Gastroesophageal sphincter (tissue), 4 donors: ENCODE measurements at regions not wholly inside any gene's neighbourhood (a gene's known extent, or its start where the extent isn't known, plus 50 kb on each side); places are given as distances from the start of the nearest gene placed in this dataset.

Experiments
- ATAC-seq: fragments of 150-250 bp; one replicate; pipeline ENCODE4 v1.9.1; 2016; ENCODE audit warnings: mild to moderate bottlenecking, moderate library complexity
- H3K27ac ChIP-seq, 4 donors: fragments of 200-600 bp; sonication (generic) in 3 of 4; 1 replicate in 3 of 4; 2 replicates in 1 of 4; pipeline ENCODE4 v1.5.1; 2016 to 2019
- H3K27me3 ChIP-seq: fragments of 200-600 bp; sonication (generic); one replicate; pipeline ENCODE4 v1.5.1; 2019
- H3K36me3 ChIP-seq, 2 donors: fragments of 200-600 bp; sonication (generic); one replicate each; pipeline ENCODE4 v1.5.1; 2019; ENCODE audit warnings: control low read depth in 1 of 2
- H3K4me1 ChIP-seq, 3 donors: fragments of 200-600 bp; sonication (generic); 1 replicate in 2 of 3; 2 replicates in 1 of 3; pipeline ENCODE4 v1.5.1; 2016 to 2019; ENCODE audit warnings: control low read depth in 2 of 3
- H3K4me3 ChIP-seq, 2 donors: fragments of 200-600 bp; sonication (generic); one replicate each; pipeline ENCODE4 v1.5.1; 2019; ENCODE audit warnings: mild to moderate bottlenecking in 1 of 2, moderate library complexity in 1 of 2
- H3K9me3 ChIP-seq, 3 donors: fragments of 200-600 bp; sonication (generic); one replicate each; pipeline ENCODE4 v1.5.1; 2017 to 2019; ENCODE audit warnings: control low read depth in 2 of 3
- EP300 ChIP-seq: sonication (generic); formaldehyde crosslinking; IDR thresholded peaks from one replicate; pipeline ENCODE4 v1.6.1; 2017; ENCODE audit warnings: antibody characterized with exemption, mild to moderate bottlenecking
- POLR2A ChIP-seq, 2 donors: fragments of 450-650 bp; IDR thresholded peaks; one replicate each; pipeline ENCODE4 v1.6.1; 2017; ENCODE audit warnings: antibody characterized with exemption in 2 of 2, mild to moderate bottlenecking in 2 of 2, moderate library complexity in 1 of 2
- POLR2AphosphoS5 ChIP-seq: sonication (generic); formaldehyde crosslinking; IDR thresholded peaks from one replicate; pipeline ENCODE4 v1.6.1; 2017; ENCODE audit warnings: antibody characterized with exemption
- WGBS, 2 donors: methylation state at CpG; one replicate each; pipeline ENCODE4 v1.1.5; 2018; ENCODE audit warnings: low coverage in 1 of 2; 5-methylcytosine and 5-hydroxymethylcytosine counted together
- TF ChIP-seq, protein P1 (sequence below), 4 experiments: fragments of 200-600 bp in 2 of 4; fragments of 450-650 bp in 2 of 4; sonication (generic) in 1 of 4; IDR thresholded peaks; one replicate each; pipeline ENCODE4 v1.5.1; 2017 to 2019; ENCODE audit warnings: antibody characterized with exemption in 4 of 4, mild to moderate bottlenecking in 2 of 4, moderate library complexity in 2 of 4

DNA sequence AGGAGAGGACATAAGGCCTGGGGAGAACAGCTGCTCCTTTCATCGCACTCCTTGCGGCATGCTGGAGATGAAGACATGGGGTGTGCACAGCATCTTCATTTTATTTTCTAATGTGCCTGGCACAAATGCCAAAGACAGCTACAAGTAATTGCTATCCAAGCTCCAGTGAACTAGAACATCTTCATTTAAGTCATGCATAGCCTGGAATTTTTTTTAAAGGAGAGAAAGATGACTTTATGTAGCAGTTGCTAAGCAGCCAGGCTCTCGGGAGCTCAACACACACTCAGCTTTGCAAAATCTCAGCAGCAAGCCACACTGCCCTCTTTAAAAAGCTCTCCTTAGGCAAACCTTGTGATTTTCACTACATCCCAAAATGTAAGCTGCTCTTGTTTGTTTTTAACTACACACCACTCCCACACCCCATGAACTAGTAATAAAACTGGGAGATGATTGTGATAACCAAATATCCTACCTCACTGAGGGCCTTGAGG, 164.5 kb upstream of the POU2AF2 start:
- Histone ChIP-seq H3K27me3 (no peaks in the 10 kb centered on the region), H3K4me3 (no peak overlapping the region), H3K27ac (no peak overlapping the region), H3K36me3 (no peaks in the 10 kb centered on the region), H3K9me3 (no peaks in the 10 kb centered on the region), H3K4me1 (peaks cover 0 to 3% (median 2%) of the 10 kb centered on the region in 3 donors)
- no peak for ATAC-seq
- WGBS, 2 donors, result 47 to 62% methylated on average over 2 to 3 of the region's 3 CpGs
- TF ChIP-seq POLR2AphosphoS5, result no peak
- TF ChIP-seq, protein P1, sequence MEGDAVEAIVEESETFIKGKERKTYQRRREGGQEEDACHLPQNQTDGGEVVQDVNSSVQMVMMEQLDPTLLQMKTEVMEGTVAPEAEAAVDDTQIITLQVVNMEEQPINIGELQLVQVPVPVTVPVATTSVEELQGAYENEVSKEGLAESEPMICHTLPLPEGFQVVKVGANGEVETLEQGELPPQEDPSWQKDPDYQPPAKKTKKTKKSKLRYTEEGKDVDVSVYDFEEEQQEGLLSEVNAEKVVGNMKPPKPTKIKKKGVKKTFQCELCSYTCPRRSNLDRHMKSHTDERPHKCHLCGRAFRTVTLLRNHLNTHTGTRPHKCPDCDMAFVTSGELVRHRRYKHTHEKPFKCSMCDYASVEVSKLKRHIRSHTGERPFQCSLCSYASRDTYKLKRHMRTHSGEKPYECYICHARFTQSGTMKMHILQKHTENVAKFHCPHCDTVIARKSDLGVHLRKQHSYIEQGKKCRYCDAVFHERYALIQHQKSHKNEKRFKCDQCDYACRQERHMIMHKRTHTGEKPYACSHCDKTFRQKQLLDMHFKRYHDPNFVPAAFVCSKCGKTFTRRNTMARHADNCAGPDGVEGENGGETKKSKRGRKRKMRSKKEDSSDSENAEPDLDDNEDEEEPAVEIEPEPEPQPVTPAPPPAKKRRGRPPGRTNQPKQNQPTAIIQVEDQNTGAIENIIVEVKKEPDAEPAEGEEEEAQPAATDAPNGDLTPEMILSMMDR (IDR thresholded peaks at IDR 0.05), result no peak
- TF ChIP-seq POLR2A (IDR thresholded peaks at IDR 0.05), result no peak
- no peak for TF ChIP-seq EP300

DNA sequence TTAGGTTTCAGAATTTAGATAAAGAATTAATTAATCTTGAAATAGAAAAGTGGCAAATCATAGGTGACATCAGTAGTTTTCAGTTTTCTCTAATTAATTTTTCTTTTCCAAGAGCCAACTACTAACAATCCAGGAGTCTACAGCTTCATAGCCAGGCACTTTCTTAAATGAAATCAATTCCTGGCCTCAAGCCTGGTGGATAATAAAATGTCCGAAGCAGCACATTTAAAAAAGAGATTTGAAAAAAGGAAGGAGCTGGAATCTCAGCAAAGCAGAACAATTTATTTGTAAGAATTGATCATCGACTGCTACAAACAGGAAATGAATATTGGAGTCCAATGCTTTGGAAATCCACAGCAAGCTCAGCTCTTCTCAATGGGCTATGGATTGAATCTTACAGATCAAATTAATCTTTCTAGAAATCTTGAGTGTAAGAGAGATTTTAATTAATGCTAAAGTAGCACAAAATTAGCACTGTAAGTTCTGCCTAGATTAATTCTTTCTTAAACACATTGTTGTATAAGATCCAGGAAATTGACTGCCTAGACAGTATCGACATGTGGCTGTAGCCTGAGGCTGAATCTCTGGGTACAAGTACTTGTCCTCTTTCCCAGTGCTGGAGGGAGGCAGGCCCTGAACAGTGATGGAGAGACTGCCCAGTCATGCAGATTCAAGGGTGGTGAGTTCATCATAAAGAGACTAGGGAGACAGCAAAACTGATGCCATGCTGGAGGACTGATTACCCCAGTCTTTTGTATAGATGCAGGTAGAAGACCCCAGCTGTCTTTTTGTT, 167.8 kb upstream of the POU2AF2 start:
- peaks cover 0 to 3% (median 2%) of the 10 kb centered on the region in 3 donors for H3K4me1 ChIP-seq
- no peaks in the 10 kb centered on the region for H3K9me3 ChIP-seq
- no peak for ATAC-seq
- H3K36me3 ChIP-seq, result no peaks in the 10 kb centered on the region
- H3K4me3 ChIP-seq, result no peak overlapping the region
- no peak overlapping the region for H3K27ac ChIP-seq
- TF ChIP-seq, protein P1 (IDR thresholded peaks at IDR 0.05), result no peak
- TF ChIP-seq POLR2A (IDR thresholded peaks at IDR 0.05) (no peak), POLR2AphosphoS5 (no peak), EP300 (no peak)
- WGBS, 2 donors, result 50 to 79% methylated on average over 3 of the region's 3 CpGs
- no peaks in the 10 kb centered on the region for H3K27me3 ChIP-seq

DNA sequence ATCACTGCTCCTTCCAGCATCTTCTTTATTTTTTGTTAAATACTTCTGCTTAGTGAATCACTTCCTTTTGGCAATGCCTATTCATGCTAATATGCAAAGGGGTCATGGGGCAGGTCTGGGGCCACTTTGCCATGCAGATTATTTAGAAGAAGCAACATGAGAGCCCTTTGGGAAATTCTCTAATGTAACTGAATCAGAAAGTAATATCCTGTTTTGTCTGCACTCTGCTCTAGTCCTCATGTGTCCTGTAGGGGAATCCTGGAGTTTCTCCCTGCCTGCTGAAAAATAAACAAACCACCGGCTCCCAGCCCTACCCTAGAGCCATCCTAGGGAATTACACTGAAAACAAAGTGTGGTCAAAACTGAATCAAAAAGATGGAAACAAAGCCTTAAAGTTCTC, 176.5 kb upstream of the POU2AF2 start:
- H3K36me3 ChIP-seq, result no peaks in the 10 kb centered on the region
- H3K27ac ChIP-seq, result no peak overlapping the region
- no peaks in the 10 kb centered on the region for H3K27me3 ChIP-seq
- no peak for ATAC-seq
- H3K4me3 ChIP-seq, result no peak overlapping the region
- H3K4me1 ChIP-seq, result peaks cover 0 to 4% (median 0%) of the 10 kb centered on the region in 3 donors
- WGBS, 2 donors, result 29% methylated on average over 1 of the region's 1 CpG; no CpG with 5 or more reads in 1 of the 2 donors
- TF ChIP-seq POLR2A (IDR thresholded peaks at IDR 0.05) (no peak), EP300 (no peak), POLR2AphosphoS5 (no peak)
- TF ChIP-seq, protein P1 (IDR thresholded peaks at IDR 0.05), result no peak
- peaks cover 0 to 14% (median 0%) of the 10 kb centered on the region in 3 donors for H3K9me3 ChIP-seq

DNA sequence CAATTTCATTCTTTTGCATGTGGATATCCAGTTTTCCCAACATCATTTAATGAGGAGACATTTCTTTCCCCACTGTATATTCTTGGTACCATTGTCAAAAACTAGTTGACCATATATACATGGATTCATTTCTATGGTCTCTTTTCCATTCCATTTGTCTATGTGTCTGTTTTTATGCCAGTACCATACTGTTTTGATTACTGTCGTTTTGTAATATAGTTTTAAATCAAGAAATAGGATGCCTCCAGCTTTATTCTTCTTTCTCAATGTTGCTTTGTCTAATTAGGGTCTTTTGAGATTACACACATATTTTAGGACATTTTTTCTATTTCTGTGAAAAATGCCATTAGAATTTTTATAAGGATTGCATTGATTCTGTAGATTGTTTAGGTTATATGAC, 177.5 kb upstream of the POU2AF2 start:
- Histone ChIP-seq H3K4me1 (peaks cover 0 to 10% (median 0%) of the 10 kb centered on the region in 3 donors), H3K9me3 (peaks cover 0 to 14% (median 0%) of the 10 kb centered on the region in 3 donors), H3K36me3 (no peaks in the 10 kb centered on the region), H3K27me3 (no peaks in the 10 kb centered on the region), H3K27ac (no peak overlapping the region), H3K4me3 (no peak overlapping the region)
- WGBS, 2 donors, result 86 to 100% methylated on average over 1 of the region's 1 CpG
- ATAC-seq, result no peak
- TF ChIP-seq POLR2A (IDR thresholded peaks at IDR 0.05) (no peak), EP300 (no peak), POLR2AphosphoS5 (no peak)
- TF ChIP-seq, protein P1 (IDR thresholded peaks at IDR 0.05), result no peak

DNA sequence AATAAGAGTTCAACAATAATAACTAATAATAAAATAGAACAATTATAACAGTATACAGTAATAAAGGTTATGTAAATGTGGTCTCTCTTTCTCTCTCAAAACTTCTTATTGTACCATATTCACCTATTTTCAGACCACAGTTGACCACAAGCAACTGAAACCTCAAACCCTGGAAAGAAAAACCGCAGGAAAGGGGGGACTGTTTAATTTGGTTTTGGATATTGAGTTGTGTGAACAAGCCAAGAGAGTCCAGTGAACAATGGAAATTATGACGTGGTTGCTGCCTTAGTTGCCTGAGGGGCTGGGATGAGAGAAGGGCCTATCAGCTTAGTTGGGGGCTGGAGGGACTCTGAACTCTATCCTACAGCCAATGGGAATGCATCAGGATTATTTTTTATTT, 178.7 kb upstream of the POU2AF2 start:
- 61 to 71% methylated on average over 1 to 2 of the region's 2 CpGs for WGBS, 2 donors

More for the DNA sequence above, 178.7 kb upstream of the POU2AF2 start:
- Histone ChIP-seq H3K4me1 (peaks cover 0 to 10% (median 0%) of the 10 kb centered on the region in 3 donors), H3K36me3 (no peaks in the 10 kb centered on the region), H3K27ac (no peak overlapping the region), H3K27me3 (no peaks in the 10 kb centered on the region), H3K4me3 (no peak overlapping the region), H3K9me3 (peaks cover 0 to 14% (median 0%) of the 10 kb centered on the region in 3 donors)
- TF ChIP-seq EP300, result no peak
- TF ChIP-seq, protein P1 (IDR thresholded peaks at IDR 0.05), result no peak
- no peak for TF ChIP-seq POLR2AphosphoS5
- TF ChIP-seq POLR2A (IDR thresholded peaks at IDR 0.05), result no peak
- no peak for ATAC-seq
